ENCODE measurements at regions not wholly inside any gene's neighbourhood (a gene's known extent, or its start where the extent isn't known, plus 50 kb on each side); places are given as distances from the start of the nearest gene placed in this dataset.

GRCh38 chr6:96276305-96276704 is 245.3 kb upstream of the UFL1 start:
- H3K9me3 ChIP-seq (replicated peaks): peaks cover 25% of the 10 kb centered on the region
- H3K27ac ChIP-seq (replicated peaks): no peak overlapping the region
- H3K4me3 ChIP-seq: no peak overlapping the region
- no peak for DNase-seq
- no peaks in the 10 kb centered on the region for H3K27me3 ChIP-seq (ENCODE audit: low read depth)
- no peaks in the 10 kb centered on the region for H3K36me3 ChIP-seq
- intact Hi-C loops (cut with micrococcal nuclease): no loop called here
- TF ChIP-seq CTCF (IDR thresholded peaks at IDR 0.05; ENCODE audit: borderline replicate concordance): no peak
- H3K4me1 ChIP-seq: no peaks in the 10 kb centered on the region

- DNase-seq: no peak
- no peak overlapping the region for H3K4me3 ChIP-seq
- H3K27me3 ChIP-seq (ENCODE audit: low read depth): no peaks in the 10 kb centered on the region
- H3K27ac ChIP-seq (replicated peaks): no peak overlapping the region
- no peaks in the 10 kb centered on the region for H3K36me3 ChIP-seq
- peaks cover 19% of the 10 kb centered on the region for H3K9me3 ChIP-seq (replicated peaks)
- intact Hi-C loops (cut with micrococcal nuclease): no loop called here
- H3K4me1 ChIP-seq: no peaks in the 10 kb centered on the region
- TF ChIP-seq CTCF (IDR thresholded peaks at IDR 0.05; ENCODE audit: borderline replicate concordance): no peak
Observed at GRCh38 chr6:96276856-96277255, 244.8 kb upstream of the UFL1 start.

- Histone ChIP-seq H3K4me3 (no peak overlapping the region), H3K36me3 (no peaks in the 10 kb centered on the region), H3K4me1 (no peaks in the 10 kb centered on the region), H3K27ac (replicated peaks) (no peak overlapping the region), H3K9me3 (replicated peaks) (no peaks in the 10 kb centered on the region), H3K27me3 (ENCODE audit: low read depth) (no peaks in the 10 kb centered on the region)
- DNase-seq: no peak
- no peak for TF ChIP-seq CTCF (IDR thresholded peaks at IDR 0.05; ENCODE audit: borderline replicate concordance)
- intact Hi-C loops (cut with micrococcal nuclease): no loop called here
Observed at GRCh38 chr6:96279084-96279483, 242.5 kb upstream of the UFL1 start.

GRCh38 chr6:96286503-96286902 is 235.1 kb upstream of the UFL1 start:
- Histone ChIP-seq H3K9me3 (replicated peaks) (peaks cover 5% of the 10 kb centered on the region), H3K27me3 (ENCODE audit: low read depth) (no peaks in the 10 kb centered on the region), H3K36me3 (no peaks in the 10 kb centered on the region), H3K27ac (replicated peaks) (no peak overlapping the region), H3K4me3 (no peak overlapping the region), H3K4me1 (no peaks in the 10 kb centered on the region)
- intact Hi-C loops (cut with micrococcal nuclease): no loop called here
- no peak for TF ChIP-seq CTCF (IDR thresholded peaks at IDR 0.05; ENCODE audit: borderline replicate concordance)
- no peak for DNase-seq

- H3K36me3 ChIP-seq: no peaks in the 10 kb centered on the region
- TF ChIP-seq CTCF (IDR thresholded peaks at IDR 0.05; ENCODE audit: borderline replicate concordance): no peak
- H3K9me3 ChIP-seq (replicated peaks): peaks cover 16% of the 10 kb centered on the region
- no peak overlapping the region for H3K4me3 ChIP-seq
- no peak overlapping the region for H3K27ac ChIP-seq (replicated peaks)
- DNase-seq: no peak
- H3K4me1 ChIP-seq: no peaks in the 10 kb centered on the region
- no peaks in the 10 kb centered on the region for H3K27me3 ChIP-seq (ENCODE audit: low read depth)
- intact Hi-C loops (cut with micrococcal nuclease): no loop called here
Observed at GRCh38 chr6:96299525-96299924, 222.1 kb upstream of the UFL1 start.

- H3K4me1 ChIP-seq: no peaks in the 10 kb centered on the region
- no peaks in the 10 kb centered on the region for H3K36me3 ChIP-seq
- no peak overlapping the region for H3K27ac ChIP-seq (replicated peaks)
- TF ChIP-seq CTCF (IDR thresholded peaks at IDR 0.05; ENCODE audit: borderline replicate concordance): no peak
- no peak for DNase-seq
- H3K27me3 ChIP-seq (ENCODE audit: low read depth): no peaks in the 10 kb centered on the region
- peaks cover 14% of the 10 kb centered on the region for H3K9me3 ChIP-seq (replicated peaks)
- intact Hi-C loops (cut with micrococcal nuclease): no loop called here
- H3K4me3 ChIP-seq: no peak overlapping the region
Observed at GRCh38 chr6:96301023-96301422, 220.6 kb upstream of the UFL1 start.
